ENCODE measurements at regions not wholly inside any gene's neighbourhood (a gene's known extent, or its start where the extent isn't known, plus 50 kb on each side); places are given as distances from the start of the nearest gene placed in this dataset.

DNA sequence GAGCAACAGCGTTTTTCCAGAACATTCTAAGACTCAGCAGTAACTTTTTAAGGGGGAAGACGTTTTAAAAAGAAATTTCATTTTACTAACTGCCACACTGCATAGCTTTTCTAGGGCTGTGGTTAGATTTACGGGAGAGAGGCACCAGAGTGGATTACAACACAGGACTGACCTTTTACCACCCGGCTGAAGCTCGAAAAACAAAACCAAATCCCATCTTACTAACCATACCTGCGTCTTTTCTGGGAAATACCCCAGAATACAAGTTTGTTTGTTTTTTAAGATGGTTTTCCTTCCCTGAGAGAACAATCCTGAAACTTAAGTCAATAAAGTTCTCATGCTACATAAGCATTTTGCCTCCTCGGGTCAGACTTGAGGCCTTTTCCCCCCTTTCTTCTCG is 209.3 kb upstream of the SOX4 start:
- no peak overlapping the region for H3K4me3 Mint-ChIP-seq
- H3K27ac Mint-ChIP-seq = peak overlapping the region in 2 of 3 experiments; percentile 6 to 18
- no peaks in the 10 kb centered on the region for H3K36me3 Mint-ChIP-seq (ENCODE audit: low read depth)
- TF ChIP-seq, protein P1, sequence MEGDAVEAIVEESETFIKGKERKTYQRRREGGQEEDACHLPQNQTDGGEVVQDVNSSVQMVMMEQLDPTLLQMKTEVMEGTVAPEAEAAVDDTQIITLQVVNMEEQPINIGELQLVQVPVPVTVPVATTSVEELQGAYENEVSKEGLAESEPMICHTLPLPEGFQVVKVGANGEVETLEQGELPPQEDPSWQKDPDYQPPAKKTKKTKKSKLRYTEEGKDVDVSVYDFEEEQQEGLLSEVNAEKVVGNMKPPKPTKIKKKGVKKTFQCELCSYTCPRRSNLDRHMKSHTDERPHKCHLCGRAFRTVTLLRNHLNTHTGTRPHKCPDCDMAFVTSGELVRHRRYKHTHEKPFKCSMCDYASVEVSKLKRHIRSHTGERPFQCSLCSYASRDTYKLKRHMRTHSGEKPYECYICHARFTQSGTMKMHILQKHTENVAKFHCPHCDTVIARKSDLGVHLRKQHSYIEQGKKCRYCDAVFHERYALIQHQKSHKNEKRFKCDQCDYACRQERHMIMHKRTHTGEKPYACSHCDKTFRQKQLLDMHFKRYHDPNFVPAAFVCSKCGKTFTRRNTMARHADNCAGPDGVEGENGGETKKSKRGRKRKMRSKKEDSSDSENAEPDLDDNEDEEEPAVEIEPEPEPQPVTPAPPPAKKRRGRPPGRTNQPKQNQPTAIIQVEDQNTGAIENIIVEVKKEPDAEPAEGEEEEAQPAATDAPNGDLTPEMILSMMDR (IDR thresholded peaks at IDR 0.05; ENCODE audit: unreplicated experiment in 3 of 3) = no peak
- H3K27me3 Mint-ChIP-seq (ENCODE audit: low read depth) = no peaks in the 10 kb centered on the region
- peaks cover 12% of the 10 kb centered on the region for H3K4me1 Mint-ChIP-seq
- no peaks in the 10 kb centered on the region for H3K9me3 Mint-ChIP-seq

DNA sequence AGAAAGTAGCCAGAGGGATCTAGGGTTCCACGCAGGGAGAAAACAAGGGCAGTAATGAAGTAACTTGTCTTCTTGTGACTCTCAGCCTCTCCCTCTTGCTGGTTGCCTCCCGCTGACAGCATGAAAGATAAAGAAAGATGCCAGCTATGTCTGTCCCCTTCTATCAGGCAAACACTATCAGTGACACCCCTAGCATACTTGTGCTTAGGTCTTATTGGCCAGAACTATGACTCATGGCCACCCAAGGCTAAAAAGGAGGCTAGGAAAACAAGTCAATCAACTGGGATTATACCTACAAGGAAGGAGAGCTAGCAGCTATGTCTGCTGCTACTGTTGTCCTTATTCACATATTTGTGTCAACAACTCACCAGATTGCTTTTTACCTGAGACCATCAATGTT is 206.8 kb upstream of the SOX4 start:
- peaks cover 12% of the 10 kb centered on the region for H3K4me1 Mint-ChIP-seq
- H3K9me3 Mint-ChIP-seq = no peaks in the 10 kb centered on the region
- TF ChIP-seq, protein P1 (IDR thresholded peaks at IDR 0.05; ENCODE audit: unreplicated experiment in 3 of 3) = no peak
- H3K4me3 Mint-ChIP-seq = no peak overlapping the region
- H3K27me3 Mint-ChIP-seq (ENCODE audit: low read depth) = no peaks in the 10 kb centered on the region
- no peaks in the 10 kb centered on the region for H3K36me3 Mint-ChIP-seq (ENCODE audit: low read depth)
- H3K27ac Mint-ChIP-seq = no peak overlapping the region

DNA sequence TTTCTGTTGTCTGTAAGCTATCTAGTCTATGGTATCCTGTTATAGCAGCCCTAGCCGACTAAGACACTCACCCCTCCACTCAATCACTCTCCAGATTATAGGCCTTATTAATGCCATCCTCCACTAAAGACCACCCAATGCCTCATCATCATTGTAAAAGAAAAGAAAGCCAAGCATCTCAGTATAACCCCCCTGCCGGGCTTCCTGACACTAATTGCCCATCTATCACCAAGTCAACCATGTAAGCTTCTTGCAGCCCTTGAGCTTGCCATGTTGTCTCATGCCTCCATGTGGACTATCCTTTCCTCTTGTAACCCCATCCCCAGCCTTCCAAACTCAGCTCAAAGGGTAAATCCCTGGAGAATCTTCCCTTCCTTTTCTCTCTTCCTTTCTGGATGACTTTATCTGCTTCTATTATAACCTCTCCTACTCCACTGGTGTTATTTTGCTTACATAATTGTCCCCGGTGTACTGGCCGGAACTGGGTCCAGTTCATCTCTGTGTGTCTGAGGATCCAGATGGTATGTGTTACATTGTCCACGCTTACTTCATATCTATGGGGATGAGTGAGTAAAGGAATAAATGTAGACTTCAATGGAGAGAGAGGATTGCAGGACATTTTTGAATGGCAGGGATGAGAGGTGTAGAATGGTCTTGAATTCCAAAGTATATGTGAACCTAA is 202.9 kb upstream of the SOX4 start:
- H3K27me3 Mint-ChIP-seq (ENCODE audit: low read depth) = peaks cover 3% of the 10 kb centered on the region
- H3K27ac Mint-ChIP-seq = no peak overlapping the region
- TF ChIP-seq, protein P1 (IDR thresholded peaks at IDR 0.05; ENCODE audit: unreplicated experiment in 3 of 3) = no peak
- H3K9me3 Mint-ChIP-seq = no peaks in the 10 kb centered on the region
- H3K4me3 Mint-ChIP-seq = no peak overlapping the region
- H3K36me3 Mint-ChIP-seq (ENCODE audit: low read depth) = no peaks in the 10 kb centered on the region
- H3K4me1 Mint-ChIP-seq = peaks cover 11% of the 10 kb centered on the region

DNA sequence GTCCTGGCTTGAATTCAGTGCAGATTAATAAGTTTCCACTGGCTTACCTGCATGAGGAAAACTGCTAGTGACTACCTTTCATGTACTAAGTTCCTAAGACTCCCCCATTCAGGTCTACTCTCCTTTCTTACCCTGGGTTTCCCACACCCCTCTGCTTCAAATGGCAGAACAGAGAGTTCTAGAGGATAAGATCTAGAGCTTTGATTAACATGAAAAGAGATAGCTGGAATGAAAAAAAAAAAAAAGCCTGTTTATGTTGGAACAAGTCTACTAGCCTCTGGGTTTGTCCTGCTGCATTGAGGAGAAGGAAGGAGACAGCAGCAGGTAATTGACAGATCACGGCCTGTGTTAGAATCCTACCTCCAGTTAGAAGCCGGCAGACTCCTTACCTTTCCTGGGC is 201.4 kb upstream of the SOX4 start:
- TF ChIP-seq, protein P1 (IDR thresholded peaks at IDR 0.05; ENCODE audit: unreplicated experiment in 3 of 3) = no peak
- Mint-ChIP-seq H3K4me3 (no peak overlapping the region), H3K27ac (no peak overlapping the region), H3K9me3 (no peaks in the 10 kb centered on the region), H3K4me1 (peaks cover 11% of the 10 kb centered on the region), H3K27me3 (ENCODE audit: low read depth) (peaks cover 3% of the 10 kb centered on the region), H3K36me3 (ENCODE audit: low read depth) (no peaks in the 10 kb centered on the region)

DNA sequence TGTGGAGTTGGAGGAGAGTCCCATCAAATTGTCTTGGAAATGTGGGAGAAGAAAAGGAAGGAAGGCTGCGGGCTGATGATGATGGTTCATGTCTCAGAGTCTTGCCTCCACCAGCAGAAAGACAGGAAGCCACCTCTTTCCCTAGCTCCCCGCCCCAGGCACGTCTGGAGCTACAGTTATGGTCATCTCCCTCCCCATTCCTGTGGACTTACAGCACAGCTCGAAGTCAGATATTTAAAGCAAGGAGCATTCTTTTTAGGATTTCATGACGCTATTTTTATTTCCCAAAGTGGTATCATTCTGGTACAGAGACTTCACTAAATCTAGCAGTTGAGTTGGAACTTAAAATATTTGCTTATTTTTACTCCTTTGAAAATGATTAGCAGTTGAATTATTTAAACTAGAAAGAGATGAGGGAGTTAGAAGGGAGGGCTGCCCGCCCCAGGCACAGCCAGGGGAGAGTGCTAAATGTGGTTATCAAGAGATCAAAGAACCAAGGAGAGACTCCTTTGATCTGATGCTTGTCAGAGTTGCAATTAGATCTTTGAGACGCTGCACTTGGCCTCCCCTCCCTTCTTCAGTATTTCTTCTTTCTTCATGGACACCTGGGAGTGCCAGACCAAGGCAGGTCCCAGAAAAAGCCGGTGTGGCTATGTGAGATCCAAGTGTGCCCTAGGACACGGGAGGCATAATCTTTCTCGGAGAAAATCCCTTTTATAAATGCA is 199.9 kb upstream of the SOX4 start:
- H3K4me1 Mint-ChIP-seq = peaks cover 11% of the 10 kb centered on the region
- H3K27me3 Mint-ChIP-seq (ENCODE audit: low read depth) = peaks cover 3% of the 10 kb centered on the region
- no peaks in the 10 kb centered on the region for H3K9me3 Mint-ChIP-seq
- H3K36me3 Mint-ChIP-seq (ENCODE audit: low read depth) = no peaks in the 10 kb centered on the region
- no peak overlapping the region for H3K27ac Mint-ChIP-seq
- no peak overlapping the region for H3K4me3 Mint-ChIP-seq
- TF ChIP-seq, protein P1 (IDR thresholded peaks at IDR 0.05; ENCODE audit: unreplicated experiment in 3 of 3) = no peak

DNA sequence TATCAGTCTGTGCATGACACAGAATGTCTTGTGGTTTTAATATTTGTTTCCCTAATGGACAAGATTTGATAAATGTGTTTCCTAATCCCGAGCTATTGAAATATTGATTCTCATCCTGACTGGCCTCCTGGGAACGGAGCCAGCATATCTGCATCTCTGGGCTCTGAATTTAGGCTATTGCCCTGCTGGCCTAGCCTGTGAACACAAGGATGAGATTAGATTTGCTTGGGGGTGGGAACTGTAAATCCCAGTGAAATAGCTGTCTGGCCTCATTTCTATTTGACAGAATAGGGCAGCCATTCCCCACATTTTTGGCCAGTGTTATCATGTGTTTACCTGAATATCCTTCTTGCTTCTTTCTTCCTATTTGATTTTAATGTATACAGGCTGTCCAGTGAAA is 198.4 kb upstream of the SOX4 start:
- H3K9me3 Mint-ChIP-seq = no peaks in the 10 kb centered on the region
- TF ChIP-seq, protein P1 (IDR thresholded peaks at IDR 0.05; ENCODE audit: unreplicated experiment in 3 of 3) = no peak
- no peak overlapping the region for H3K4me3 Mint-ChIP-seq
- H3K27me3 Mint-ChIP-seq (ENCODE audit: low read depth) = peaks cover 3% of the 10 kb centered on the region
- no peak overlapping the region for H3K27ac Mint-ChIP-seq
- peaks cover 11% of the 10 kb centered on the region for H3K4me1 Mint-ChIP-seq
- no peaks in the 10 kb centered on the region for H3K36me3 Mint-ChIP-seq (ENCODE audit: low read depth)

Data from nephron (organoid).